HuH-7 (cell line): ENCODE measurements at regions not wholly inside any gene's neighbourhood (a gene's known extent, or its start where the extent isn't known, plus 50 kb on each side); places are given as distances from the start of the nearest gene placed in this dataset.

Experiments
- DNase-seq: peaks from one replicate; pipeline ENCODE4 v3.0.0; 2011; ENCODE audit warnings: low spot score

DNA sequence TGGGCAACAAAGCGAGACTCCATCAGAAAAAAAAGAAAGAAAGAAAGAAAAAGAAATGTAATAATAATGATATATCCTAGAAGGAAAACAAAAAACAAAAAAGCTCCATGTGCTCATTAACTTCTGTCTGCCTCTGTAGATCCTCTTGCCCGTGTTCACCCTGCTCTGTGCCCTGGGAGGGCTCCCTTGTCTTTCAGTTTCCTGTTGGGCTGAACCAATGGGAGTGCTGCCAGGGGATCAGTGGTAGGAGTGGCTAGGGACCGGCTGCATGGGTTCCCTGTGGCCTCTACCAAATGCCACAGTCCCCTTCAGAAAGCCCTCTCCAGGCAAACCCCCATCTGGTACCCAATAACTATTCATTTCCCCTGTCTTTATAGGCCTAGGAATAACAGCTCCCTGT, 51.8 kb upstream of the PARD3 start:
- no peak for DNase-seq
